Activated effector memory CD4-positive, alpha-beta T cell treated with Interleukin-2 at 50 U/mL for 16 hours (primary cell): ENCODE measurements at regions not wholly inside any gene's neighbourhood (a gene's known extent, or its start where the extent isn't known, plus 50 kb on each side); places are given as distances from the start of the nearest gene placed in this dataset.

Experiments used
- DNase-seq: peaks from one replicate; pipeline ENCODE4 v3.0.0-alpha.2; 2020

DNA sequence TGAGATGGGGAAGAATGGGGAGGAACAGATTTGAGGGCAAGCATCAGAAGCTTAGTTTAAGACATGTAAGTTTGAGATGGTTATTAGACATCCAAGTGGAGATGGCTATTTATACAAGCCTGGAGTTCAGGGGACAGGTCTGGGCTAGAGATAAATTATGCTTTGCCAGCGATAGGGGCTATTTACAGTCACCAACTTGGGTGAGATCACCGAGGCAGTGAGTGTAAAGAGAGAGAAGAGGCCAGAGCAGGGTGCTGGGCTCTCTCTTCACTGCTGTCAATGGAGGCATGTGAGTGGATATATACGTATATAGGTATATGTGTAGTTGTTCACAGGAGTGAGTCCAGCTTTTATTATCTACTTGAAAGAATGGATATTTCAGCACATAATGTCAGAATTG, 81.0 kb downstream of the QPCT start:
- DNase-seq = no peak

- DNase-seq = no peak
Measured at GRCh38 chr2:37427241-37427640, 82.8 kb downstream of the QPCT start.

DNA sequence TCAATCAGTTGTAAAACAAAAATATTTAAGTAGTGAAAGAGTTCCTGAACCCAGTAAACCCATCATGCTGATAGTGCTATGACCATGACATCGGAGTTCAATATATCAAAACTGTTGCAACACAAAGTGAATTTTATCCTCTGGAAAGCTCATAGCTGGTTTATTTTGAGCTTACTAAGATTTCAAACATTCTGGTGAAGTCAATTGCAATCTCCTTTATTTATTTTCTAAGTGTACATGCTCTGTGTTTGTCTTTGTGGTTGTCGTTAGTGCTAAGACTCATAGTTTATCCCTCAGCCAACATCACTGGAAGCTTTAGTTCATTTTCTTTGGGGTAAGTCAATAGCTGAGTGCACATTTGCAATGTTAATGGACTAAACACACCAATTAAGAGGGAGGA, 91.9 kb downstream of the QPCT start:
- DNase-seq = no peak

GRCh38 chr2:37439131-37439642, 94.8 kb downstream of the QPCT start:
- no peak for DNase-seq

GRCh38 chr2:37441055-37441454, 96.6 kb downstream of the QPCT start:
- no peak for DNase-seq

DNA sequence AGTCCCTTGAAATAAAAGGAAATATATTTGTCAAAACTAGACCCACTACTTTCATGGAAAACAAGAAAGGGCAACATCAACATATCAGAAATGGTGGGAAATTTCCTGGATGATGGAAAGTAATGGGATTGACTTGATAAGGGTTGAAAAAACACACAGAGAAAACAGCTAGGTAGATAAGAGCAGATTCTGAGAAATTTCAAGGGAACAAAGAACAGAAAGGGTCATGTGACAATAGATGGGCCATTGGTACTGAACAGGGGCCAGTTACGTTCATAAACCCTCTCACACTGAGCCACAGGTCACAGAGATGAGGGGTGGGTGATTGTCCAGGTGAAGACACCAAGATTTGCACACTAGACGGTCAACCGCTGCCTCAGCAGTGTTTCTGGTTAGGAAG, 98.7 kb downstream of the QPCT start:
- DNase-seq = no peak

DNA sequence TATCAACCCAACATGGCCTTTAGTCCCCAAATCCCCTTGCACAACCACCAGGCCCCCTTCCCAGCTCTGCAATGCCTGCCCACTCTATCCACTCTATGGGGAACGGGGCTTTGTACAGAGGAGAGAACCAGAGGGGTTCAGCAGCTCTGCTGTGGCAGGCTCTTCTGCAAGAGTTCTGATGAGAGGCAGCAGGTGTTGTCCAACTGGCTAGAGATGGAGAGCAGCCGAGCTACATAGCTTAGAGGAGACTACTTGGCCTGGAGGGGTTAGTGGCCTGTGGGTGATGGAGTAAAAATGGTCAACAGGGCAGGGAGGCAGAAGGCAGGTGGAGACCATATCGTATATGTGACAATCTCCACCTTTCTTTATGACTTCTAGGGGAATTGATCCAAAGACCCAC, 103.0 kb downstream of the QPCT start:
- no peak for DNase-seq

- DNase-seq = no peak
Measured at GRCh38 chr2:37448342-37449120, 104.1 kb downstream of the QPCT start.

DNA sequence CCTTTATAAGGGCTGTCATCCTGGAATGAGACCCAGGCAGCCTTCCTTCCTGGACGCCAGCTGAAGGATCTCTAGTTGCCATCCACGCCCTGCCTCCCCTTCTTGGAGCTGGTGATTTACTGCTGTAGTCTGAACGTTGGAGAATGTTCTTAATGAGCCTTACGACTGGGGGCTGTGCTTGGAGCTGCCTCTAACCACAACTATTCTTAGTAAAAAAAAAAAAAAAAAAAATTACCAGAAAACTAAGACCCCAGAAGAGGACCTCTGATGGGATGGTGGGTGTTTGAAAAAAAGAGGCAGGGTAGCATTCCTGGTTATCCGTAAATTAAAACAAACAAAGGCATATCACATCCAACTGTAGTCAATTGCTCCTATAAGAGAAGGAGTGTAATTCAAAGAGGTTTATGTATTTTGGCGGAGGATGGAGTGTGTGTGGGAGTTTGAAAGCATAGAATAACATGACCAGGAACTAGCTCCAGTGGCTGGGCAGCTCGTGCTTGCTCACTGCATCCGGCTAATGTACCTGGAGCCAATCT, 105.4 kb downstream of the QPCT start:
- no peak for DNase-seq

GRCh38 chr2:37453027-37453426, 108.6 kb downstream of the QPCT start:
- no peak for DNase-seq

DNA sequence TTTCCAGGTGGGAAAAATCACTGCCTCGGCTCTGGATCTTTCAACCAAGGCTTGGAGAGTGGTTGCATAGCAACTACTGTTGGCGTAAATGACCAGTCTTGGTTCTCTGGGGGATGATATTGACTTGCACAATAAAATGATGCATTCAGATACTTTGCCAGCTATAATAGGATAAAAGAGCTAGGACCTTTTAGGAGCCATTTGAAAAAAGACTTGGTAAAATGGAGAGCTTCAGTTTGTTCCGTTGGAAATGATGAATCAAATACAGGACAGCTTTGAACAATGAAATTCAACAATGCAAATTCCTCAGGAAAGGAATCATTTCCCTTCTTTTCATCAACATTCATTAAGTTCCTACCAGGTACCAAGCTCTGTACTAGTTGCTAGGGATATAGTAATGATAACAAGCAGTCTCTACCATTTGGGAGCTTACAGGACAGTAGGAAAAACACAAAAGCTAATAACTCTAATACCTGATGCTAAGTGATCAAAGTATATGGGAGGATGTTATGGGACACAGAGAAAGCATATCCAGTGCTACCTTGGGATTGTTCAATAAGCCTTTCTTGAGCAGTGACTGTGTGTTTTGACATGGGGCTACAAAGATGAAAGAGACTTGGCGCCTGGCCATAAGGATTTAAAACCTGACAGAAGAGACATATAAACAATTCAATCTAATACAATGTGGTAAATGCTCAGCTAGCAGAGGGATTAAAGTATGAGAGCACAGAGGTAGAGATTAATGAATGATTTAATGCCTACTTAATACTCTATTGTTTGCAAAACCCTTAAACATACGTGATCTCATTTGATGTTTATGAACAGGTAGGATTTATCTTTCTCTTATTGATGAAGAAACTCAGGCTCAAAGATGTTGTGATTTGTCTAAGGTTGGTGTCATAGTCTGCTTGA, 110.7 kb downstream of the QPCT start:
- no peak for DNase-seq

GRCh38 chr2:37456479-37456878, 112.0 kb downstream of the QPCT start:
- DNase-seq = peak; percentile 46

DNA sequence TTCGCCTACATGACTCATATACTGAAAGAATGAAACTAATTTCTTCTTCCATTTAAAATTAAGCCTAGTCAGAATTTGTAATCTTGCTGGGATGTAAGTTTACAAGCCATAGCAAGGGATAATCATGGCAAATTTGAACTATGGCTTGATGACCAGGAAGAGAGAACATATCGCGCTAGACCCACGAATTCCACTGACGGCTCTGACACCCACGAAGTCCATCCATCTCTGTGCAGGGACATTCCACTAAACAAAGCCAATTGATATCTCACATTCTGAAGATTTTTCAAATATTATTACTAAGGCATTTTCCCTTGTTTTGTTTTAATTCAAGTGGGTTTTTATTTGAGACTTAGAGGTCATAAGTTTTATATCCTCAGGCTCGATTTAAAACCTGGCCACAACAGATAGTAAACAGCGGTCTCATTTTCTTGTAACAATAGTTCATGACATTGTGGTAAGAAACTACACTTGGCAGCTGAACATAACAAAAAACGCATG, 113.0 kb downstream of the QPCT start:
- DNase-seq = no peak

DNA sequence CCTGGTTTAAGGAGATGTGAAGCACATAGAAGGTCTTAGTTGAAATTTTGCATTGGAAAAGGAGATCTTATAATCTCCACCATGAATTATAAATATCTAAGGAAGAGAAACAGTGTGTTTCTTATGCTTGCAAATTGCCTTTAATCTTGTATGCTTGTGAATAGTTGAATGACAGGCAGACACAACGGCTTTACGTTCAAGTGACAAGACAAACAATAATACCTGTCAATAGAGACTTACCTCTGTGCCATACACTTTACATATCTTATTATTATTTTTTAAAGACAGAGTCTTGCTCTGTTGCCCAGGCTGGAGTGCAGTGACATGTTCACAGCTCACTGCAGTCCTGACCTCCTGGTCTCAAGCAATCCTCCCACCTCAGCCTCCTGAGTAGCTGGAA, 113.7 kb downstream of the QPCT start:
- no peak for DNase-seq

GRCh38 chr2:37459095-37459981, 114.9 kb downstream of the QPCT start:
- DNase-seq = no peak

GRCh38 chr2:37460896-37461229, 116.4 kb downstream of the QPCT start:
- no peak for DNase-seq

DNA sequence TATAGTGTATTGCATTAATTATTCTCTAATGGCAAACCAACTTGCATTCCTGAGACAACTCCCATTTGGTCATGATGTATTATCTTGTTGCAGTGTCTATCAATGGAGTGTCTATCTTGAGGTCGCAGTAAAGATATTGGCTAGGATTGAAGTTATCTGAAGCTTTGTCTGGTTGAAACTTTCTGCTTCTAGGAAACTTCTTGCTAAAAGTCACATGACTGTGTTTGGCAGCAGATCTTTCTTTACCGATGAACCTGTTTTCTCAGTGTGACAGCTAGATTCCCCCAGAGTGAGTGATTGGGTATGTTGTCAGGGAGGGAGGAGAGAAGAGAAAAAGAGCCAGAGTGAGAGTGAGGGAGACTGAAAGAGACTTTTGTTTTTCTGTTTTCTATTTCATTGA, 119.6 kb downstream of the QPCT start:
- no peak for DNase-seq

GRCh38 chr2:37466533-37467222, 122.2 kb downstream of the QPCT start:
- no peak for DNase-seq

DNA sequence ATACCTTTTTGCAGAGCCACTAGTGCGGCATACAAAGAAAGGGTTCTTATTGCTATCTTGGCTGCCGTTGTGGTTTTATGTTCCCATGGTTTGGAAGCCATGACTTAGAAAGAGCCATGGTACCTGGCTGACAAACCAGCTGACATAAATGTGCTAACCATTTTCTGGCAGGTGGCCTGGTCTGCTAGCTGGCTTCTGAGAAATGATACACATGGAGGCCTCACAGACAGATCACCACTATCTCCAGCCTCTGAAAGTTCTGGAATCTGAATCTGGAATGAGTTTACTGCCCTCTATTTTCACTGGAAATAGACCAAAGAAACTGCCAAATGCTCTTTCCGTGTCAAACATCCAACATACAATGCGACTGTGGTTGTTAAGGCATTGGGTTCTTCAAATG, 123.7 kb downstream of the QPCT start:
- no peak for DNase-seq

DNA sequence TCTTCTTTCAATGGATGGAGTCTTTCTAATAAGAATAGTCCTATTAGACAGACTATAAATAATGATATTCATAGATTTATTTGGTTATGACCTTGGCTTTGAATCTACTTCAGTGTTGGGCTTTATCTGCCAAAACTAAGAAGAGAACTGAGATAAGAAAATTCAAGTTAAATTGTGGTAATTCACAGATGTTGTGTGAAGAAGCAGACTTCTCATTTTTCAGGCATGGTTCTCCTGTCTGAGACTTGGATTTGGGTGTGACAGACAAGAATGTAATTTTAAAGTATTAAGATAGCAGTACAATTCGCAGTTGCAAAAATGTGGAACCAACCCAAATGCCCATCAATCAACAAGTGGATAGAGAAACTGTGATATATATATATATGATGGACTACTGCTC, 124.7 kb downstream of the QPCT start:
- no peak for DNase-seq

DNA sequence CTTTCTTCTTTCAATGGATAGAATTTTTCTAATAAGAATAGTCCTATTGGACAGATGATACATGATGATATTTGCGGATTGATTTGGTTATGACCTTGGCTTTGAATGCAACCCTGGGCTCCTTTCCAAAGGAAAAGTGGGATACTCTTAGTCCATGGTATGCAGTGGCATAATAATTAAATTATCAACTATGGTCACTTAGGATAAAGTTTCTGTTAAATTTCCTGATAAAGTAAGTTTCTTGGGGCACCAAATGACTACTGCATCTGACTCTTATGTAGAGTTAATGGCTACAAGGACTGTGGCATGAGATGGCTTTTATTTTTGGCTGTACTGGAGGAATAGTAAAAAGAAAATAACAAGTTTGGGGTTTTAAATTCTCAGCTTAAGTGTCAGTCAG, 126.7 kb downstream of the QPCT start:
- DNase-seq = no peak

- no peak for DNase-seq
Measured at GRCh38 chr2:37471994-37472393, 127.6 kb downstream of the QPCT start.
